D721Med (cell line): ENCODE measurements at regions not wholly inside any gene's neighbourhood (a gene's known extent, or its start where the extent isn't known, plus 50 kb on each side); places are given as distances from the start of the nearest gene placed in this dataset.

ENCODE experiments used
- DNase-seq: peaks from one replicate; pipeline ENCODE4 v3.0.0; 2011; ENCODE audit warnings: low spot score; ENCODE audit not compliant: insufficient read length
- FAIRE-seq: peaks from 2 replicates; lab custom pipeline; 2011; peaks lifted over from hg19 to GRCh38; lab: Jason Lieb, UNC
- CTCF ChIP-seq: IDR thresholded peaks from 2 replicates; pipeline ENCODE4 v1.5.1; 2012; ENCODE audit warnings: mild to moderate bottlenecking, control low read depth; ENCODE audit not compliant: insufficient read depth; ENCODE audit errors: missing control alignments

GRCh38 chr2:215712871-215713790, 277.3 kb upstream of the FN1 start:
- no peak for TF ChIP-seq CTCF
- peak; percentile 21 for FAIRE-seq
- DNase-seq = no peak

- no peak for DNase-seq
- no peak for TF ChIP-seq CTCF
- no peak for FAIRE-seq
These were observed 276.5 kb upstream of the FN1 start for GRCh38 chr2:215712219-215712868.

- TF ChIP-seq CTCF = no peak
- DNase-seq (no peak), FAIRE-seq (no peak)
These were observed 275.7 kb upstream of the FN1 start for GRCh38 chr2:215711471-215712034.

- FAIRE-seq (no peak), DNase-seq (no peak)
- no peak for TF ChIP-seq CTCF
These were observed 271.7 kb upstream of the FN1 start for GRCh38 chr2:215707608-215708007.

GRCh38 chr2:215705771-215706361, 270.0 kb upstream of the FN1 start:
- TF ChIP-seq CTCF = no peak
- DNase-seq (no peak), FAIRE-seq (no peak)

- TF ChIP-seq CTCF = no peak
- FAIRE-seq = no peak
- no peak for DNase-seq
These were observed 269.4 kb upstream of the FN1 start for GRCh38 chr2:215705281-215705680.
